Neural crest cell (in vitro differentiated cells): ENCODE measurements at regions not wholly inside any gene's neighbourhood (a gene's known extent, or its start where the extent isn't known, plus 50 kb on each side); places are given as distances from the start of the nearest gene placed in this dataset.

Experiments
- DNase-seq: peaks from one replicate; pipeline ENCODE4 v3.0.0; 2021; ENCODE audit warnings: low read depth, mixed read lengths, low spot score
- H3K27ac Mint-ChIP-seq: one replicate; pipeline ENCODE4 v1.8.0; 2021; ENCODE audit warnings: mild to moderate bottlenecking, mixed read lengths; ENCODE audit not compliant: unreplicated experiment
- H3K27me3 Mint-ChIP-seq: 2 replicates; pipeline ENCODE4 v1.8.0; 2021; ENCODE audit warnings: low read depth, mild to moderate bottlenecking, mixed read lengths
- H3K36me3 Mint-ChIP-seq: 2 replicates; pipeline ENCODE4 v1.8.0; 2021; ENCODE audit warnings: low read depth, mild to moderate bottlenecking, mixed read lengths
- H3K4me1 Mint-ChIP-seq: 2 replicates; pipeline ENCODE4 v1.8.0; 2021; ENCODE audit warnings: mixed read lengths
- H3K4me3 Mint-ChIP-seq: one replicate; pipeline ENCODE4 v1.8.0; 2021; ENCODE audit warnings: mild to moderate bottlenecking, mixed read lengths
- H3K9me3 Mint-ChIP-seq: 2 replicates; pipeline ENCODE4 v1.8.0; 2021; ENCODE audit warnings: mixed read lengths
- TF ChIP-seq, protein P1 (sequence below): fragments of 200-600 bp; sonication (generic); conservative IDR thresholded peaks from 2 replicates; pipeline ENCODE4 v1.5.0; 2021; ENCODE audit warnings: antibody characterized with exemption, mild to moderate bottlenecking

DNA sequence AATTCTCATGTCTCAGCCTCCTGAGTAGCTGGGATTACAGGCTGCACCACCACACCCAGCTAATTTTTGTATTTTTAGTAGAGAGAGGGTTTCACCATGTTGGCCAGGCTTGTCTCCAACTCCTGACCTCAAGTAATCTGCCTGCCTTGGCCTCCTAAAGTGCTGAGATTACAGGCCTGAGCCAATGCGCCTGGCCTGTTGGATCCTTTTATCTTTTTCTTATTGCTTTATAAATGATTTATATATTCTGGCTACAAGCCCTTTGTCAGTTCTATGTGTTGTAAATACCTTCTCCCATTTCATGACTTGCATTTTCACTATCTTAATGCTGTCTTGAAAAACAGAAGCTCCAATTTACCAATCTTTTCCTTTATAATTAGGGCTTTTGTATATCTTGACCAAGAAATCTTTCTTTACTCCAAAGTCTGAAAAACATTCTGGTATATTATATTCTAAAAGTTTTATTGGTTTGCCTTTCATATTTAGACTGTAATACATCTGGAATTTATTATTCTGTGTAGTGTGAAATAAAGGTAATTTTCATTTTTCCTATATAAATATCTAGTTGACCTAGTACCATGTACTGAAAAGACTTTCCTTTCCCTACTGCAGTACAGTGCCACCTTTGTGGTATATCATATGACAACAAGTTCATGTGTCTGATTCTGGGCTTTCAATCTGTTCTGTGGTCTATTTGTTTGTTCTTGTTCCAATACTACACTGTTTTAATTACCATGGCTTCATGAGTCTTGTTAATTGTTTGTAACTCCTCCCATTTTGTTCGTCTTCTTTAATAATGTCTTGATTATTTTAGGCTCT lies 52.9 kb upstream of the RNU6-1 start:
- no peak overlapping the region for H3K4me3 Mint-ChIP-seq
- TF ChIP-seq, protein P1, sequence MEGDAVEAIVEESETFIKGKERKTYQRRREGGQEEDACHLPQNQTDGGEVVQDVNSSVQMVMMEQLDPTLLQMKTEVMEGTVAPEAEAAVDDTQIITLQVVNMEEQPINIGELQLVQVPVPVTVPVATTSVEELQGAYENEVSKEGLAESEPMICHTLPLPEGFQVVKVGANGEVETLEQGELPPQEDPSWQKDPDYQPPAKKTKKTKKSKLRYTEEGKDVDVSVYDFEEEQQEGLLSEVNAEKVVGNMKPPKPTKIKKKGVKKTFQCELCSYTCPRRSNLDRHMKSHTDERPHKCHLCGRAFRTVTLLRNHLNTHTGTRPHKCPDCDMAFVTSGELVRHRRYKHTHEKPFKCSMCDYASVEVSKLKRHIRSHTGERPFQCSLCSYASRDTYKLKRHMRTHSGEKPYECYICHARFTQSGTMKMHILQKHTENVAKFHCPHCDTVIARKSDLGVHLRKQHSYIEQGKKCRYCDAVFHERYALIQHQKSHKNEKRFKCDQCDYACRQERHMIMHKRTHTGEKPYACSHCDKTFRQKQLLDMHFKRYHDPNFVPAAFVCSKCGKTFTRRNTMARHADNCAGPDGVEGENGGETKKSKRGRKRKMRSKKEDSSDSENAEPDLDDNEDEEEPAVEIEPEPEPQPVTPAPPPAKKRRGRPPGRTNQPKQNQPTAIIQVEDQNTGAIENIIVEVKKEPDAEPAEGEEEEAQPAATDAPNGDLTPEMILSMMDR: no peak
- no peak overlapping the region for H3K27ac Mint-ChIP-seq
- peaks cover 3% of the 10 kb centered on the region for H3K4me1 Mint-ChIP-seq
- peaks cover 2% of the 10 kb centered on the region for H3K36me3 Mint-ChIP-seq
- no peak for DNase-seq
- H3K27me3 Mint-ChIP-seq: no peaks in the 10 kb centered on the region
- H3K9me3 Mint-ChIP-seq: peaks cover 2% of the 10 kb centered on the region

GRCh38 chr15:67895237-67895636 lies 55.4 kb upstream of the RNU6-1 start:
- Mint-ChIP-seq H3K9me3 (peaks cover 2% of the 10 kb centered on the region), H3K27me3 (no peaks in the 10 kb centered on the region), H3K4me3 (no peak overlapping the region), H3K4me1 (peaks cover 5% of the 10 kb centered on the region), H3K36me3 (peaks cover 2% of the 10 kb centered on the region), H3K27ac (no peak overlapping the region)
- DNase-seq: no peak
- TF ChIP-seq, protein P1: no peak

GRCh38 chr15:67897646-67898339 lies 57.9 kb upstream of the RNU6-1 start:
- H3K27me3 Mint-ChIP-seq: no peaks in the 10 kb centered on the region
- H3K4me3 Mint-ChIP-seq: no peak overlapping the region
- TF ChIP-seq, protein P1: no peak
- peaks cover 5% of the 10 kb centered on the region for H3K4me1 Mint-ChIP-seq
- H3K9me3 Mint-ChIP-seq: peaks cover 2% of the 10 kb centered on the region
- H3K27ac Mint-ChIP-seq: no peak overlapping the region
- H3K36me3 Mint-ChIP-seq: peaks cover 2% of the 10 kb centered on the region
- no peak for DNase-seq

DNA sequence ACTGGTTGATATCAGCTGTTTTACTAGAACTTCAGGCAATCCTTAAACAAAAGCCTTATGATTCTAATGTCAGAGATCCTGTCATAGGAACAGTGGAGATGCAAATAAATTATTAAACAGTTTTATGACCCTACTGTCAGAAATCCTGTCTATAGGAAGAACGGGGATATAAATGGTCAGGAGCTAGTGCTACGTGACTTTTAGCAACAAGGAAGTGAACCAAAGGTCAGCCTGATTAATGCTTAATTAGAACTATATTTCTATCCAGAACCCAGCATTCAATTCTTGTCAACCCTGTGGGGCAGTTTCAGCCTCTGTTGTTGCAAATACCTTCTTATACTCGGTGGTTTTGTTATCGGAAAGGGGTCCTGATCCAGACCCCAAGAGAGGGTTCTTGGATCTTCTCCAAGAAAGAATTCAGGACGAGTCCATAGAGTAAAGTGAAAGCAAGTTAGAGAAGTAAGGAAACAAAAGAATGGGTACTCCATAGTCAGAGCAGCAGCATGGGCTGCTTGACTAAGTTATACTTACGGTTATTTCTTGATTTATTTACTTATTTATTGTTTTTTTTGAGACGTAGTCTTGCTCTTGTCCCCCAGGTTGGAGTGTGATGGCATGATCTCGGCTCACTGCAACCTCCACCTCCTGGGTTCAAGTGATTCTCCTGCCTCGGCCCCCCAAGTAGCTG lies 59.9 kb upstream of the RNU6-1 start:
- H3K27ac Mint-ChIP-seq: no peak overlapping the region
- no peak for DNase-seq
- TF ChIP-seq, protein P1: no peak
- peaks cover 5% of the 10 kb centered on the region for H3K9me3 Mint-ChIP-seq
- H3K4me1 Mint-ChIP-seq: peaks cover 5% of the 10 kb centered on the region
- peaks cover 9% of the 10 kb centered on the region for H3K36me3 Mint-ChIP-seq
- H3K4me3 Mint-ChIP-seq: no peak overlapping the region
- H3K27me3 Mint-ChIP-seq: no peaks in the 10 kb centered on the region

GRCh38 chr15:67900621-67901147 lies 60.8 kb upstream of the RNU6-1 start:
- Mint-ChIP-seq H3K9me3 (peaks cover 6% of the 10 kb centered on the region), H3K4me1 (peaks cover 5% of the 10 kb centered on the region), H3K27ac (no peak overlapping the region)

More at GRCh38 chr15:67900621-67901147, 60.8 kb upstream of the RNU6-1 start:
- no peaks in the 10 kb centered on the region for H3K27me3 Mint-ChIP-seq
- peaks cover 6% of the 10 kb centered on the region for H3K36me3 Mint-ChIP-seq
- DNase-seq: no peak
- TF ChIP-seq, protein P1: no peak
- H3K4me3 Mint-ChIP-seq: no peak overlapping the region
